Astrocyte (in vitro differentiated cells and primary cell): ENCODE measurements at regions not wholly inside any gene's neighbourhood (a gene's known extent, or its start where the extent isn't known, plus 50 kb on each side); places are given as distances from the start of the nearest gene placed in this dataset.

Experiments
- EZH2 ChIP-seq: IDR thresholded peaks from 2 replicates; pipeline ENCODE4 v1.6.1; 2012; ENCODE audit warnings: mild to moderate bottlenecking, low read length, inconsistent platforms; ENCODE audit not compliant: insufficient read depth
- TF ChIP-seq, protein P1 (sequence below): IDR thresholded peaks from 2 replicates; pipeline ENCODE4 v1.5.1; 2011; ENCODE audit warnings: low read depth, mild to moderate bottlenecking, inconsistent platforms, low read length, moderate library complexity; ENCODE audit not compliant: insufficient read depth

DNA sequence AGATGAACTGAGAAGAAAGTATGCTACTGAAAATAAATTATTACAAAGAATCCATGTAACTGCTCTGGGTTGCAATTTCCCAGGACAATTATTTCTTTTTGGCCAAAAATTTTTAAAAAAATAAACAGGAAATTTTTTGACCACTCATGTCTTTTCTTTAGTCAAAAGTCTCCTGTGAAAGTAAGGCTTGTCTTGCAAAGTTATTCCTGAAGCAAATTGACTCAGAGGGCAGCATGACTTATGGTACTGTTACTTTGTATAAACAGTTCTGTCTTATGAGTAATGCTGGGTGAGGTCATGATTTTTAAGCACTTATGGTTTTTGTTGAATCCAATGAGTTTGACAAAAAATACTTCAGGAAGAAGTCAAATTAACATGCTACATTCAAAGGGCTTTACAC, 292.8 kb upstream of the ARSJ start:
- TF ChIP-seq, protein P1, sequence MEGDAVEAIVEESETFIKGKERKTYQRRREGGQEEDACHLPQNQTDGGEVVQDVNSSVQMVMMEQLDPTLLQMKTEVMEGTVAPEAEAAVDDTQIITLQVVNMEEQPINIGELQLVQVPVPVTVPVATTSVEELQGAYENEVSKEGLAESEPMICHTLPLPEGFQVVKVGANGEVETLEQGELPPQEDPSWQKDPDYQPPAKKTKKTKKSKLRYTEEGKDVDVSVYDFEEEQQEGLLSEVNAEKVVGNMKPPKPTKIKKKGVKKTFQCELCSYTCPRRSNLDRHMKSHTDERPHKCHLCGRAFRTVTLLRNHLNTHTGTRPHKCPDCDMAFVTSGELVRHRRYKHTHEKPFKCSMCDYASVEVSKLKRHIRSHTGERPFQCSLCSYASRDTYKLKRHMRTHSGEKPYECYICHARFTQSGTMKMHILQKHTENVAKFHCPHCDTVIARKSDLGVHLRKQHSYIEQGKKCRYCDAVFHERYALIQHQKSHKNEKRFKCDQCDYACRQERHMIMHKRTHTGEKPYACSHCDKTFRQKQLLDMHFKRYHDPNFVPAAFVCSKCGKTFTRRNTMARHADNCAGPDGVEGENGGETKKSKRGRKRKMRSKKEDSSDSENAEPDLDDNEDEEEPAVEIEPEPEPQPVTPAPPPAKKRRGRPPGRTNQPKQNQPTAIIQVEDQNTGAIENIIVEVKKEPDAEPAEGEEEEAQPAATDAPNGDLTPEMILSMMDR: no peak
- TF ChIP-seq EZH2: no peak
